GM23338 (cell line): ENCODE measurements at regions not wholly inside any gene's neighbourhood (a gene's known extent, or its start where the extent isn't known, plus 50 kb on each side); places are given as distances from the start of the nearest gene placed in this dataset.

Source experiments
- ATAC-seq: fragments of 200-7000 bp; cut with Tn5 transposase; 3 replicates; pipeline ENCODE4 v1.9.1; 2020
- DNase-seq: peaks from one replicate; pipeline ENCODE4 v3.0.0-alpha.2; 2015; ENCODE audit warnings: low spot score
- H2AFZ ChIP-seq: fragments of 200-600 bp; sonication (generic); 2 replicates; pipeline ENCODE4 v1.8.0; 2016; ENCODE audit warnings: antibody characterized with exemption, mild to moderate bottlenecking, moderate library complexity
- H3F3A ChIP-seq: fragments of 200-600 bp; sonication (generic); replicated peaks from 2 replicates; pipeline ENCODE4 v1.8.0; 2017; ENCODE audit warnings: antibody characterized with exemption, mixed run types, low read depth
- H3K27ac ChIP-seq: fragments of 200-600 bp; sonication (generic); 2 replicates; pipeline ENCODE4 v1.6.1; 2016; ENCODE audit warnings: low read depth
- H3K27me3 ChIP-seq: fragments of 200-600 bp; sonication (generic); 2 replicates; pipeline ENCODE4 v1.8.0; 2016; ENCODE audit warnings: mild to moderate bottlenecking, mixed run types, moderate library complexity; ENCODE audit not compliant: insufficient read depth
- H3K36me3 ChIP-seq: fragments of 200-600 bp; sonication (generic); 2 replicates; pipeline ENCODE4 v1.8.0; 2016; ENCODE audit warnings: mild to moderate bottlenecking; ENCODE audit not compliant: insufficient read depth
- H3K4me1 ChIP-seq: fragments of 200-600 bp; sonication (generic); 2 replicates; pipeline ENCODE4 v1.8.0; 2016; ENCODE audit warnings: mild to moderate bottlenecking, moderate library complexity; ENCODE audit not compliant: insufficient read depth
- H3K4me2 ChIP-seq: fragments of 200-600 bp; sonication (generic); 2 replicates; pipeline ENCODE4 v1.7.1; 2017; ENCODE audit warnings: mixed run types
- H3K4me3 ChIP-seq: fragments of 200-600 bp; sonication (generic); 2 replicates; pipeline ENCODE4 v1.6.1; 2016; ENCODE audit warnings: mixed run types
- H3K79me2 ChIP-seq: fragments of 200-600 bp; sonication (generic); replicated peaks from 2 replicates; pipeline ENCODE4 v1.8.0; 2017; ENCODE audit warnings: mild to moderate bottlenecking; ENCODE audit not compliant: insufficient read depth
- H3K9me2 ChIP-seq: fragments of 200-600 bp; sonication (generic); 2 replicates; pipeline ENCODE4 v1.8.0; 2017; ENCODE audit not compliant: insufficient read depth
- H4K20me1 ChIP-seq: fragments of 200-600 bp; sonication (generic); replicated peaks from 2 replicates; pipeline ENCODE4 v1.8.0; 2017; ENCODE audit warnings: mild to moderate bottlenecking; ENCODE audit not compliant: insufficient read depth
- H3K27ac Mint-ChIP-seq: 2 replicates; pipeline ENCODE4 v1.8.0; 2020; ENCODE audit warnings: inconsistent platforms, mild to moderate bottlenecking, moderate library complexity, mixed read lengths
- H3K27me3 Mint-ChIP-seq: 3 replicates; pipeline ENCODE4 v1.8.0; 2022; ENCODE audit warnings: low read depth, mild to moderate bottlenecking, moderate library complexity, mixed read lengths, inconsistent platforms; ENCODE audit not compliant: insufficient read depth, poor library complexity
- H3K36me3 Mint-ChIP-seq: 3 replicates; pipeline ENCODE4 v1.8.0; 2021; ENCODE audit warnings: low read depth, mild to moderate bottlenecking, inconsistent platforms, moderate library complexity, mixed read lengths
- H3K4me1 Mint-ChIP-seq: 3 replicates; pipeline ENCODE4 v1.8.0; 2020; ENCODE audit warnings: mild to moderate bottlenecking, inconsistent platforms, mixed read lengths
- H3K4me3 Mint-ChIP-seq: 3 replicates; pipeline ENCODE4 v1.8.0; 2021; ENCODE audit warnings: moderate library complexity, mild to moderate bottlenecking, inconsistent platforms, mixed read lengths
- H3K9me3 Mint-ChIP-seq: 3 replicates; pipeline ENCODE4 v1.8.0; 2020; ENCODE audit warnings: moderate library complexity, mild to moderate bottlenecking, inconsistent platforms, mixed read lengths
- CREB1 ChIP-seq: fragments of 250-450 bp; sonication (Bioruptor Pico); IDR thresholded peaks from 2 replicates; pipeline ENCODE4 v1.5.0; 2020; ENCODE audit warnings: low read depth, mild to moderate bottlenecking, moderate library complexity
- CTCF ChIP-seq, 2 experiments: fragments of 200-600 bp in 1 of 2; sonication (generic) in 1 of 2; conservative IDR thresholded peaks; 2 replicates each; pipeline versions ENCODE4 v1.5.1 to v1.6.1; 2016 to 2017; ENCODE audit warnings: antibody characterized with exemption in 2 of 2, low read depth in 2 of 2, mild to moderate bottlenecking in 2 of 2, moderate library complexity in 1 of 2
- ETS1 ChIP-seq: IDR thresholded peaks from 2 replicates; pipeline ENCODE4 v1.6.1; 2016; ENCODE audit warnings: antibody characterized with exemption
- EZH2 ChIP-seq: fragments of 200-600 bp; sonication (generic); IDR thresholded peaks from one replicate; pipeline ENCODE4 v1.8.0; 2017; ENCODE audit warnings: antibody characterized with exemption, mild to moderate bottlenecking, low read depth; ENCODE audit not compliant: unreplicated experiment
- EZH2phosphoT487 ChIP-seq: fragments of 200-600 bp; sonication (generic); IDR thresholded peaks from one replicate; pipeline ENCODE4 v1.8.1; 2018; ENCODE audit warnings: antibody characterized with exemption; ENCODE audit not compliant: unreplicated experiment
- JUNB ChIP-seq: IDR thresholded peaks from one replicate; pipeline ENCODE4 v1.6.1; 2016; ENCODE audit warnings: antibody characterized with exemption; ENCODE audit not compliant: unreplicated experiment
- NANOG ChIP-seq: IDR thresholded peaks from 2 replicates; pipeline ENCODE4 v1.6.1; 2016; ENCODE audit warnings: antibody characterized with exemption, borderline replicate concordance
- POLR2AphosphoS5 ChIP-seq: IDR thresholded peaks from 2 replicates; pipeline ENCODE4 v1.6.1; 2016; ENCODE audit warnings: antibody characterized with exemption, low read depth
- REST ChIP-seq: IDR thresholded peaks from one replicate; pipeline ENCODE4 v1.6.1; 2018; ENCODE audit warnings: antibody characterized with exemption; ENCODE audit not compliant: unreplicated experiment
- STAT1 ChIP-seq: IDR thresholded peaks from one replicate; pipeline ENCODE4 v1.6.1; 2016; ENCODE audit warnings: antibody characterized with exemption; ENCODE audit not compliant: unreplicated experiment
- ZNF114 ChIP-seq: fragments of 250-450 bp; sonication (Bioruptor Pico); IDR thresholded peaks from 2 replicates; pipeline ENCODE4 v1.5.0; 2020; ENCODE audit warnings: mild to moderate bottlenecking, moderate library complexity
- ZNF331 ChIP-seq: fragments of 250-450 bp; sonication (Bioruptor Pico); IDR thresholded peaks from 2 replicates; pipeline ENCODE4 v1.5.0; 2020; ENCODE audit warnings: low read depth, mild to moderate bottlenecking, moderate library complexity
- ZNF462 ChIP-seq: fragments of 250-450 bp; sonication (Bioruptor Pico); IDR thresholded peaks from 2 replicates; pipeline ENCODE4 v1.5.0; 2020; ENCODE audit warnings: mild to moderate bottlenecking, moderate library complexity

GRCh38 chr12:61302282-61302681 lies 957.9 kb upstream of the USP15 start:
- Mint-ChIP-seq H3K9me3 (peaks cover 2% of the 10 kb centered on the region; the same call in 2 of the 3 replicates), H3K27me3 (peaks cover 2% of the 10 kb centered on the region), H3K27ac (no peak overlapping the region), H3K36me3 (no peaks in the 10 kb centered on the region), H3K4me1 (no peaks in the 10 kb centered on the region), H3K4me3 (no peak overlapping the region)
- H3K4me1 ChIP-seq: no peaks in the 10 kb centered on the region
- H3K9me2 ChIP-seq: no peaks in the 10 kb centered on the region; the same call in 1 of the 2 replicates
- H3K27me3 ChIP-seq: no peaks in the 10 kb centered on the region
- H3K4me2 ChIP-seq: no peak overlapping the region
- H2AFZ ChIP-seq: no peak overlapping the region; the same call in 1 of the 2 replicates
- no peak overlapping the region for H3K4me3 ChIP-seq
- no peaks in the 10 kb centered on the region for H3F3A ChIP-seq
- no peaks in the 10 kb centered on the region for H4K20me1 ChIP-seq
- no peak overlapping the region for H3K27ac ChIP-seq
- no peak for ATAC-seq
- TF ChIP-seq EZH2 (no peak), CREB1 (CRISPR knock-in tag) (no peak), NANOG (no peak), STAT1 (no peak), EZH2phosphoT487 (no peak), REST (no peak), ETS1 (no peak), JUNB (no peak), ZNF114 (CRISPR knock-in tag) (no peak), ZNF331 (CRISPR knock-in tag) (no peak), CTCF (conservative IDR thresholded peaks at IDR 0.05; ENCODE audit: low read depth in 2 of 2) (no peak), POLR2AphosphoS5 (no peak), ZNF462 (CRISPR knock-in tag) (no peak)
- H3K79me2 ChIP-seq: no peaks in the 10 kb centered on the region
- no peak for DNase-seq
- H3K36me3 ChIP-seq: no peaks in the 10 kb centered on the region
